Prostate gland (tissue), 2 donors: ENCODE measurements at regions not wholly inside any gene's neighbourhood (a gene's known extent, or its start where the extent isn't known, plus 50 kb on each side); places are given as distances from the start of the nearest gene placed in this dataset.
A peak's percentile ranks its signal among the peaks of the same experiment; 100 is the strongest.

Experiments used
- DNase-seq: peaks from one replicate; pipeline ENCODE4 v3.0.0-alpha.2; 2019; ENCODE audit warnings: low spot score
- H3K27ac ChIP-seq, 2 donors: fragments of 200-600 bp; sonication (generic); 2 replicates each; pipeline ENCODE4 v1.5.1; 2017 to 2019
- H3K27me3 ChIP-seq: fragments of 200-600 bp; sonication (generic); replicated peaks from 2 replicates; pipeline ENCODE4 v1.5.1; 2019; ENCODE audit not compliant: insufficient read depth
- H3K36me3 ChIP-seq, 2 donors: fragments of 200-600 bp; sonication (generic); 1 replicate in 1 of 2; 2 replicates in 1 of 2; pipeline versions ENCODE4 v1.5.1 to v1.8.1; 2017 to 2019
- H3K4me1 ChIP-seq: fragments of 200-600 bp; sonication (generic); replicated peaks from 2 replicates; pipeline ENCODE4 v1.5.1; 2019
- H3K4me3 ChIP-seq, 2 donors: fragments of 200-600 bp; sonication (generic); 2 replicates each; pipeline ENCODE4 v1.5.1; 2017 to 2019
- H3K9me3 ChIP-seq: fragments of 200-600 bp; sonication (generic); 2 replicates; pipeline ENCODE4 v1.5.1; 2017
- CTCF ChIP-seq, 4 experiments: fragments of 200-600 bp in 2 of 4; fragments of 450-650 bp in 2 of 4; sonication (generic) in 2 of 4; IDR thresholded peaks; 1 replicate in 3 of 4; 2 replicates in 1 of 4; pipeline ENCODE4 v1.5.1; 2016 to 2019; ENCODE audit warnings: antibody characterized with exemption in 4 of 4, mild to moderate bottlenecking in 2 of 4, moderate library complexity in 2 of 4
- POLR2A ChIP-seq: fragments of 450-650 bp; IDR thresholded peaks from one replicate; pipeline ENCODE4 v1.6.1; 2016; ENCODE audit warnings: antibody characterized with exemption, mild to moderate bottlenecking
- POLR2AphosphoS5 ChIP-seq: sonication (generic); formaldehyde crosslinking; IDR thresholded peaks from one replicate; pipeline ENCODE4 v1.6.1; 2017; ENCODE audit warnings: antibody characterized with exemption
- WGBS: methylation state at CpG from one replicate; pipeline ENCODE4 v1.1.5; 2018; 5-methylcytosine and 5-hydroxymethylcytosine counted together
- intact Hi-C: fragments of 100-400 bp; cut with DNase I; formaldehyde crosslinking; loops from one replicate; pipeline ENCODE4 v1.14.2; 2022

GRCh38 chr13:99040536-99041131, 62.8 kb upstream of the DOCK9 start:
- TF ChIP-seq POLR2AphosphoS5 (peak; percentile 44), CTCF (IDR thresholded peaks at IDR 0.05) (no peak)
- H3K27ac ChIP-seq = peak overlapping the region; percentile 28 to 49
- H3K4me1 ChIP-seq = peaks cover 9% of the 10 kb centered on the region
- no peaks in the 10 kb centered on the region for H3K9me3 ChIP-seq
- H3K4me3 ChIP-seq = no peak overlapping the region
- peak; percentile 9 for DNase-seq
- no peaks in the 10 kb centered on the region for H3K36me3 ChIP-seq
- no peaks in the 10 kb centered on the region for H3K27me3 ChIP-seq
- intact Hi-C loops = no loop called here
- 33% methylated on average over 3 of the region's 3 CpGs for WGBS

GRCh38 chr13:99041337-99041736, 63.5 kb upstream of the DOCK9 start:
- DNase-seq = no peak
- TF ChIP-seq CTCF (IDR thresholded peaks at IDR 0.05) (no peak), POLR2A (no peak), POLR2AphosphoS5 (no peak)
- Histone ChIP-seq H3K36me3 (no peaks in the 10 kb centered on the region), H3K27me3 (no peaks in the 10 kb centered on the region), H3K4me1 (peaks cover 9% of the 10 kb centered on the region), H3K4me3 (no peak overlapping the region), H3K9me3 (no peaks in the 10 kb centered on the region), H3K27ac (peak overlapping the region; percentile 28 to 49)
- 57% methylated on average over 1 of the region's 1 CpG for WGBS
- intact Hi-C loops = no loop called here

DNA sequence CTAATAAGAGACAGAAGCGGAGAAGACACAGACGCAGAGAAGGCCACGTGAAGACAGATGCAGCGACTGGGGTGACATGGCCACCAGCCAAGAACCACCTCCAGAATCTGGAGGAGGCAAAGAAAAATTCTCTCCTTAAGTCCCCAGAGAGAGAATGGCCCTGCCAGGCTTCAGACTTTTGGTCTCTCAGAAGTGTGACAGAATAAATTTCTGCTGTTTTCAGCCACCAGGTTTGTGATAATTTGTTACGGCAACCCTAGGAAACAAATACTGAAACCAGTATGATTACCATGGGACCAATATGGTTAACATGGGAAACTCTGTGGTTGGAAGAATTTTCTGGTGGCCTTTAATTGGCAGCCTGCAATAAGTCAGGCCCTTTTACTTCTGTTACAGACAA, 63.9 kb upstream of the DOCK9 start:
- peaks cover 9% of the 10 kb centered on the region for H3K4me1 ChIP-seq
- no peaks in the 10 kb centered on the region for H3K36me3 ChIP-seq
- H3K27ac ChIP-seq = peak overlapping the region in 1 of 2 donors; percentile 49
- H3K9me3 ChIP-seq = no peaks in the 10 kb centered on the region
- H3K4me3 ChIP-seq = no peak overlapping the region
- no peaks in the 10 kb centered on the region for H3K27me3 ChIP-seq
- intact Hi-C loops = no loop called here
- no peak for TF ChIP-seq POLR2A
- no peak for TF ChIP-seq POLR2AphosphoS5
- no peak for TF ChIP-seq CTCF (IDR thresholded peaks at IDR 0.05)
- no peak for DNase-seq
- WGBS = 84% methylated on average over 5 of the region's 5 CpGs

DNA sequence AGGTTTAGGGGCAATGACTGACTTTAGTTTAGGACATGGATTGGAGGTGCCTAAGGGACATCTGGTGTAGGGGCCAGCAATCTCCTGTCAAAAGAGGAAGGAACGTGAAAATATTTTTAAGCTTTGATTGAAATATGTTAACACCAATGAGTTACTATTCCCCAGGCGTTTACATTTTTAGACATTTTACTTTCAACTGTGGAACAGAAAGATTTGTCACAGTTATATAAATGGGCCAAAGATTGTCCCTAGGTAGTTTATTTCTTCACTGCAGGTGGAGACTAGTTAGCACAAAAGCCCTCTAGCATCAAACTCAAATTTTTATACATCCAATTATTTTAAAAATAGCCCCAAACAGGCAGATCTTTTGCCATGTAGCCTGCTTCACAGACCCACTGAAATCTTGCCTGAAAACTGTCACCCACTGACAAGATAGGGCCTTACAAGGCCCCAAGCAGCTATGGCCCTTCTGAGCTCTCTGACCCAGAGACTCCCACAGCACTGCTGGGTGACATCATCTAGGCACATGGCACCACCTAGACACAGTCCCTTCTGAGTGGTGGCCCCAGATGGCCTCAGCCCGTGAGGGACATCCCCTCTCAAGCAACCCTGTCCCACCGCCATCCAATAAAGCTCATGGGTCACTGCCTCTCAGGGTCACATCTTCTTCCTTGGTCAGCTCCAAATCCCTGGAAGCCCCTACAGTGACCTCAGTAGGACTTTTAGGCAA, 64.8 kb upstream of the DOCK9 start:
- no peak for DNase-seq
- WGBS = 88% methylated on average over 4 of the region's 4 CpGs
- Histone ChIP-seq H3K36me3 (no peaks in the 10 kb centered on the region), H3K27ac (no peak overlapping the region), H3K4me3 (no peak overlapping the region), H3K9me3 (no peaks in the 10 kb centered on the region), H3K27me3 (no peaks in the 10 kb centered on the region), H3K4me1 (peaks cover 9% of the 10 kb centered on the region)
- intact Hi-C loops = no loop called here
- TF ChIP-seq POLR2AphosphoS5 (no peak), CTCF (IDR thresholded peaks at IDR 0.05) (no peak), POLR2A (no peak)

DNA sequence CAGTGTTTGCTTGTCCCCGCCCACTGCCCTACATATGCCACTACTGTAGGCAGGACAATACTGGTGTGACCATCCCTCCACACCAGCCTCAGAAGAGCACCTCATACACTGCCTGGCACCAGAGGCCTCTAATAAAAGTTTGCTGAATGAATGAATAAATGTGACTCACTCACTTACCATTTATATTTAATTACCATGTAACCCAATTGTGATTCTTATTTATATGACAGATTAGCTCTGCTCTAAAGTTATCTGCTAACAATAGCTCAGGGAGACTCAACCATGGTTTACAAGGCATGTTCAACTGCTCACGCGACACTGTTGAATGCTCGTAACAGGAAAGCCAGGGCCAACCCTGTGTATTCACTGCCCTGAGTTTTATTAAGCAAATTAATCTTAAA, 66.0 kb upstream of the DOCK9 start:
- TF ChIP-seq POLR2A (no peak), POLR2AphosphoS5 (peak; percentile 53)
- intact Hi-C loops = no loop called here
- WGBS = 44% methylated on average over 4 of the region's 4 CpGs
- Histone ChIP-seq H3K4me1 (peaks cover 9% of the 10 kb centered on the region), H3K36me3 (no peaks in the 10 kb centered on the region), H3K4me3 (no peak overlapping the region), H3K9me3 (no peaks in the 10 kb centered on the region), H3K27ac (no peak overlapping the region), H3K27me3 (no peaks in the 10 kb centered on the region)
- peak; percentile 35 for DNase-seq
